AG10803 (cell line): ENCODE measurements at regions not wholly inside any gene's neighbourhood (a gene's known extent, or its start where the extent isn't known, plus 50 kb on each side); places are given as distances from the start of the nearest gene placed in this dataset.

Experiments
- DNase-seq: peaks from one replicate; pipeline ENCODE4 v3.0.0; 2010; ENCODE audit warnings: low read depth
- H3K4me3 ChIP-seq: 2 replicates; pipeline ENCODE4 v1.5.1; 2011; ENCODE audit warnings: mild to moderate bottlenecking, low read length, control low read depth
- TF ChIP-seq, protein P1 (sequence below): conservative IDR thresholded peaks from 2 replicates; pipeline ENCODE4 v1.5.1; 2011; ENCODE audit warnings: mild to moderate bottlenecking, low read length, control low read depth, inconsistent platforms

DNA sequence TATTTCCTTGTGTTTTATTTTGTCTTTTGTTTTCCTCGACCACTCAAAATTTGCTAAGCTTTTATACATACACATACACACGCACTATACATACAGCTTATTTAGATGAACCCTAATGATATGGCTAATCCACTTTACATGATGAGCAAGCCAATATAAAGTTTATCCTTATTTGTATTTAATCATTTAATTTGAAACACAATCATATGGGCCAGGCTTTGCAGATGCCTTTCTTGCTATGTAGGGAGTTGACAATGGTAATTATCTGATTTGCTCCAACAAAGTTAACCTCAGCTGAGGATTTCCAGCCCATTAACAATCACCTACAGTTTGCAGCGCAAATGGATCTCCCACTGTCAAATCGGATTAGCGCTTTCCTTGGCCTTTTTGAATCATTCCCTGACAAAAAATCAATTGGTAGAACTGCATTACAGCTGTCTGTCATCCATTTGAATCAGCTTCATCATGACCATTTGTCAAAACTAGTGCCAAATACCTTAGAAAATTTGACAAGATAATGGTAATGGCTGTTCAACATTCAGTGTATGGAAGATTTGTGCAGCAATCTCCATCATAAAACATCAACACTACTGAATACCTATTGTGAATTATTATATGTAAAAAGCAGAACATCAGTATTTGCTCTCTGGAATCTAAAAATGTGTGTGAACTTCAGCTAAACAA is 352.6 kb downstream of the MRPL39 start:
- TF ChIP-seq, protein P1, sequence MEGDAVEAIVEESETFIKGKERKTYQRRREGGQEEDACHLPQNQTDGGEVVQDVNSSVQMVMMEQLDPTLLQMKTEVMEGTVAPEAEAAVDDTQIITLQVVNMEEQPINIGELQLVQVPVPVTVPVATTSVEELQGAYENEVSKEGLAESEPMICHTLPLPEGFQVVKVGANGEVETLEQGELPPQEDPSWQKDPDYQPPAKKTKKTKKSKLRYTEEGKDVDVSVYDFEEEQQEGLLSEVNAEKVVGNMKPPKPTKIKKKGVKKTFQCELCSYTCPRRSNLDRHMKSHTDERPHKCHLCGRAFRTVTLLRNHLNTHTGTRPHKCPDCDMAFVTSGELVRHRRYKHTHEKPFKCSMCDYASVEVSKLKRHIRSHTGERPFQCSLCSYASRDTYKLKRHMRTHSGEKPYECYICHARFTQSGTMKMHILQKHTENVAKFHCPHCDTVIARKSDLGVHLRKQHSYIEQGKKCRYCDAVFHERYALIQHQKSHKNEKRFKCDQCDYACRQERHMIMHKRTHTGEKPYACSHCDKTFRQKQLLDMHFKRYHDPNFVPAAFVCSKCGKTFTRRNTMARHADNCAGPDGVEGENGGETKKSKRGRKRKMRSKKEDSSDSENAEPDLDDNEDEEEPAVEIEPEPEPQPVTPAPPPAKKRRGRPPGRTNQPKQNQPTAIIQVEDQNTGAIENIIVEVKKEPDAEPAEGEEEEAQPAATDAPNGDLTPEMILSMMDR: no peak
- DNase-seq: no peak
- no peak overlapping the region for H3K4me3 ChIP-seq

DNA sequence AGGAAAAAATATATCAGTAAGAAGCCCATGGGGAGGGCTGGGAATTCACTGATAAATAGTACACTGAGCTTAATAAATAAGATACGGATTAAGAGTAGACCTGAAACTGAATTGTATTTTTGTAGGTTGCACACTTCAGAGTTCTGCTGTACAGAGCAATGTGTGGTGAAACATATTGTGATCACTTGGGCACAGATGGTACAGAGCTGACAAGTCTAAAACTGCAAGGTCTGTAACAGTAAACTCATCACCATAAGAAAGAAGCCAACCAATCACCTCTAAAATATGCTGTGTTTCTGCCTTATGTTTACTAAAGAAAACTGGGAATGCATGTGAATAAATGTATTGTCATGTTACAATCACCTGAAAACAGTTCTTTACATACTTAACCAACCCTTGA is 360.7 kb downstream of the MRPL39 start:
- DNase-seq: no peak
- no peak overlapping the region for H3K4me3 ChIP-seq
- TF ChIP-seq, protein P1: no peak

DNA sequence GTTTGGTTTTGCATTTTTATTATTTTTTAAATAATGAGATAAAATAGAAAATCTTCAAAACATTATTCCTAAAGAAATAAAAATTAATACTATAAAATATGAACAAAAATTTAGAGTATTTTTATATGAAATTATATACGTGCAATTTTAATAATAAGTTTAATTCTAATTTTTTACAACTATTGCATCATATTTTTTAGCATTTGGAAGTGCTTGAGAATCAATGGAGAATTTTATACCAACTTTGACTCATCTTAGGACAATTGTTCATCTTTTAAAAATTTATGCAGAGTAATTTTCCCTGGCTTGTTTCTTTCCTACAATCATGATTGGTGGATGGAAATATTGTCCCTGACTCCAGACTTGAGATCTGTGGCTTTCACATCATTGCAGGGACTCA is 362.5 kb downstream of the MRPL39 start:
- DNase-seq: no peak
- TF ChIP-seq, protein P1: no peak
- H3K4me3 ChIP-seq: no peak overlapping the region

DNA sequence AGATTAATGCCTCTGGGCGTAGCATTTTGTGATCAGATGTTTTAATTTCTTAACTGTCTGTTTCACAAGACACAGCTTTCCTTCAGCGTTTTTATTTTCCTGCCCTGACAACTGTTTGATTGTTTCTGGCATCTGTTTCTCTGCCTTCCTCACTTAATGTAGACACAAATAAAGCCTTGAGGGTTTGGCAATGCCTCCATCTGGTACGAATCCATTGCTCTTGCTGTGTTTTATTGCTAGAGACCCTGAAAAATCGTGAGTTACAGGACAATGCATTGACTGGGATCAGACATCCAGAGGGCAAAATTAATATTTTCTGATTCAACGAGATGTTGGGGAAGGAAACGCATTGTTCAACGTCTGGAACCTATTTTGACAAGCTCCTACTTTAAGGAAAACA is 363.5 kb downstream of the MRPL39 start:
- H3K4me3 ChIP-seq: no peak overlapping the region
- DNase-seq: peak; percentile 1
- TF ChIP-seq, protein P1: no peak

DNA sequence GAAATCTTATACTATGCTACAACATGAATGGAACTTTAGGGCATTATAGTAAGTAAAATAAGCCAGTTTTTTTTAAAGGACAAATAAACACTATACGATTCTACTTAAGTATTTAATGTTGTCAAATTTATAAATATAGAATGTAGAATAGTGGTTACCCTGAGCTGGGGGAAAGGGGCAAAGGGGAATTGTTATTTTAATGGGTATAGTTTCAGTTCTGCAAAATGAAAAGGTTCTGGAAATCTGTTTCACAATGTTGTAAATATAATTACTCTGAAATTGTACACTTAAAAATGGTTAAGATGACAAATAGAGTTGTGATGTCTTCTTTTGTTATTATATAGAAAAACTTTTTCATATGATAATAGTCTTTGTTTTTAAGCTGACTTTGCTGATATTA is 366.3 kb downstream of the MRPL39 start:
- H3K4me3 ChIP-seq: no peak overlapping the region
- no peak for DNase-seq
- TF ChIP-seq, protein P1: no peak

DNA sequence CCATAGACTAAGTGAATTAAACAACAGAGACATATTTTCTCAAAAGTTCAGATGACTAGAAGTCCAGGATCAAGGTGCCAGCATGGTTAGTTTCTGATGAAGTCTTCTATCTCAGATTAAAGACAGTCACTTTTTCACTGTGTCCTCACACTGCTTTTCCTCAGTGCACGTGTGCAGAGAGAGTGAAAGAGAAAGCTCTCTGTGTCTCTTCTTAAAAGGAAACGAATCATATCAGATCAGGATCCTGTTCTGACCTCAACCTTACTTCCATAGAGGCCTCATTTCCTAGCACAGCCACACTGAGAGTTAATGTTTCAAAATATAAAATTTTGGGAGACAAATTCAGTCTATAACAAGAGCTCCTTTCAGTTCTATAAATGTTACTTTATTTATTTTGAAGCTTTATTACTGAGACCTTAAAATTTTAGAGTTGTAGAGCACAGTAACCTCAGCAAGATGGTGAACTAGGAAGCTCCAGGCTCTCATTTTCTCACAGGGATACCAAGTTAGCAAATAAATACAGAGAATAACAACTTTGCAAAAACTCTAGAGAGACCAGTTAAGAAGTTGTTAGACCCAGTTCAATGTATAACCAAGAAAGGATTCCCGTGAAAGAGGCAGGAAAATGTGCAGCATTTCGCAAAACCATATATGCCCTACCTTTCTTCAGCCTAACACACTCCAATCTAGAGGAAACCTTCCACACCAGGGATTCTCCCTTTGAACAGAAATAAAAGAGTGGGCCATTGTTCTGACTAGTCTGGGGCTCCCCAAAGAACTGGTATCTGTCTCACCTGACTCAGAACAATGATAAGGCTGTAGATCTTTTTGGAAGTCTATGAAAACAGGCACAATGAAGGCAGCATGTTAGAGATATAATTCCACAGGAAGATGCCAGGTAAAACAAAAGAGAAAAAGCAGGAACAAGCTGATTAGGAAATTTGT is 372.2 kb downstream of the MRPL39 start:
- TF ChIP-seq, protein P1: no peak
- DNase-seq: no peak
- no peak overlapping the region for H3K4me3 ChIP-seq
